ENCODE measurements at regions not wholly inside any gene's neighbourhood (a gene's known extent, or its start where the extent isn't known, plus 50 kb on each side); places are given as distances from the start of the nearest gene placed in this dataset.

DNA sequence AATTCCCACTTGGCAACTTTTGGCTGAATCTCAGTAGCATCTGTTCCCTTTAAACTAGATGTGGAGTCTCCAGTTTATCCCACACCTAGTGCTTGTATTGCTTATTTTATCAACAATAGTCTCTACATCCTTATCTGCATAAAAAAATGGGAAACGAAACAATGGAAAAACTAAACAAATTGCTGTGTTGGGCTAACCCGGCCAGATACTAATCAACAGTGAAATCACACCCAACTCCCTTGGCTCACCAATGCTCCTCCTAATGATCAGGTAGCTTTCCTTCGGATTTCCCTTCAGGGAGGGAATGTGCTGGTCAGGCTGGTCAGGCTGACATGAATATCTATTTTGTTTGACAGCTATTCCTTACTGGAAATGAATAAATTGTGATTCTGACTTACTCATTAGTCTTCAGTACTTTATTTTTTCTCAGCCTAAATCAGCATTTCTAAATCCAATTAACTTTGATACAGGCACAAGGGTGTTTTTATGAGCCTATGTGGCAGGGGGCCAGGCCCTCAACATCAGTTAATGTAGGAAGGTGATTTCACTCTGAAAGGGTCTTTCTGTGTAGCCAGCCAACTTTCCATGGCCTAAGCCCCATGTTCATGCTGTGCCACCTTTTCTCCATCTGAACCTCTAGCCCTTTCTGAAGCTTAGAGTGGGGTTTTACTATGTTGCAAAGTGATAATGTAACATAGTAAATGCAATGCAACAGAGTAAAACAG is 170.5 kb upstream of the NPSR1 start:
- H3K27me3 Mint-ChIP-seq (ENCODE audit: low read depth in 3 of 3), result peaks cover 0 to 2% (median 0%) of the 10 kb centered on the region in 3 donors
- no peaks in the 10 kb centered on the region for H4K20me1 ChIP-seq (ENCODE audit: insufficient read depth, low read length)
- H3K36me3 Mint-ChIP-seq, result no peaks in the 10 kb centered on the region
- no peaks in the 10 kb centered on the region for H3K4me1 Mint-ChIP-seq
- TF ChIP-seq, protein P1, sequence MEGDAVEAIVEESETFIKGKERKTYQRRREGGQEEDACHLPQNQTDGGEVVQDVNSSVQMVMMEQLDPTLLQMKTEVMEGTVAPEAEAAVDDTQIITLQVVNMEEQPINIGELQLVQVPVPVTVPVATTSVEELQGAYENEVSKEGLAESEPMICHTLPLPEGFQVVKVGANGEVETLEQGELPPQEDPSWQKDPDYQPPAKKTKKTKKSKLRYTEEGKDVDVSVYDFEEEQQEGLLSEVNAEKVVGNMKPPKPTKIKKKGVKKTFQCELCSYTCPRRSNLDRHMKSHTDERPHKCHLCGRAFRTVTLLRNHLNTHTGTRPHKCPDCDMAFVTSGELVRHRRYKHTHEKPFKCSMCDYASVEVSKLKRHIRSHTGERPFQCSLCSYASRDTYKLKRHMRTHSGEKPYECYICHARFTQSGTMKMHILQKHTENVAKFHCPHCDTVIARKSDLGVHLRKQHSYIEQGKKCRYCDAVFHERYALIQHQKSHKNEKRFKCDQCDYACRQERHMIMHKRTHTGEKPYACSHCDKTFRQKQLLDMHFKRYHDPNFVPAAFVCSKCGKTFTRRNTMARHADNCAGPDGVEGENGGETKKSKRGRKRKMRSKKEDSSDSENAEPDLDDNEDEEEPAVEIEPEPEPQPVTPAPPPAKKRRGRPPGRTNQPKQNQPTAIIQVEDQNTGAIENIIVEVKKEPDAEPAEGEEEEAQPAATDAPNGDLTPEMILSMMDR (IDR thresholded peaks at IDR 0.05), result no peak
- no peaks in the 10 kb centered on the region for H3K36me3 ChIP-seq (replicated peaks in 1 of 2; ENCODE audit: control insufficient read depth in 1 of 2, insufficient read depth in 2 of 2, low read length in 2 of 2)
- peaks cover 7 to 10% of the 10 kb centered on the region in 2 donors for H3K9me3 ChIP-seq (replicated peaks in 1 of 2; ENCODE audit: control insufficient read depth in 1 of 2, insufficient read depth in 1 of 2, low read length in 2 of 2)
- no peak overlapping the region for H2AFZ ChIP-seq (ENCODE audit: insufficient read depth, low read depth, low read length, poor library complexity, severe bottlenecking)
- H3K4me1 ChIP-seq (ENCODE audit: control insufficient read depth in 1 of 2, insufficient read depth in 2 of 2, low read length in 2 of 2), result no peaks in the 10 kb centered on the region
- H3K27ac ChIP-seq (ENCODE audit: low read depth in 1 of 2, low read length in 2 of 2), result no peak overlapping the region
- no peak for DNase-seq
- 89% methylated on average over 2 of the region's 3 CpGs for WGBS (ENCODE audit: insufficient coverage)
- H3K27ac Mint-ChIP-seq, result no peak overlapping the region
- intact Hi-C loops (cut with micrococcal nuclease), result no loop called here
- no peaks in the 10 kb centered on the region for H3K27me3 ChIP-seq (ENCODE audit: control insufficient read depth in 2 of 2, insufficient read depth in 2 of 2, low read length in 2 of 2)
- no peak overlapping the region for H3K4me3 Mint-ChIP-seq
- H3K4me2 ChIP-seq (replicated peaks; ENCODE audit: extremely low read depth, low read length, poor library complexity, severe bottlenecking), result no peak overlapping the region
- H3K9ac ChIP-seq (ENCODE audit: insufficient read depth, low read length, poor library complexity, severe bottlenecking), result no peak overlapping the region
- no peak overlapping the region for H3K4me3 ChIP-seq (replicated peaks in 1 of 3; ENCODE audit: low read depth in 2 of 3, low read length in 3 of 3)
- peaks cover 2 to 31% (median 14%) of the 10 kb centered on the region in 7 donors for H3K9me3 Mint-ChIP-seq
- no peaks in the 10 kb centered on the region for H3K79me2 ChIP-seq (ENCODE audit: insufficient read depth, low read length)

DNA sequence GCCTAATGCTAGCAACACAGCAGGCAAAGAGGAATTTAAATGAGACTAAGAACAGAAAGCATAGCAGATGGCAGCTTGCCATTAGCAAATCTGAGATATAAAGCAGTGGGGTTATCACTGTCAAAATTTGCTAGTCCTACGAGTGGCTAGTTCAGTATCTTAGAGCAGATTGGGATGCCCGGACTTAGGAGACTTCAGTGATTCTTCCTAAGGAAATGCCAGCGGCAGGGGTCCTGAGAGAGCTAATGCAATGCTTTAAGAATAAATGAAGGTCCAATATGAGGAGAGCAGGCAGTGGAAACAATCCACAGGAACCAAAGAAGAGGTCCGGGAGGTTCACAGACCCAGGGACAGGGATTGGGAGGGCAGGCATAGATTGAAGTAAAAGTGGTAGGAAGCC is 169.3 kb upstream of the NPSR1 start:
- Mint-ChIP-seq H3K9me3 (peaks cover 5 to 30% (median 11%) of the 10 kb centered on the region in 7 donors), H3K4me3 (no peak overlapping the region), H3K4me1 (no peaks in the 10 kb centered on the region), H3K27me3 (ENCODE audit: low read depth in 3 of 3) (peaks cover 0 to 2% (median 0%) of the 10 kb centered on the region in 3 donors), H3K36me3 (no peaks in the 10 kb centered on the region), H3K27ac (peak overlapping the region in 1 of 7 donors; percentile 35)
- TF ChIP-seq, protein P1 (IDR thresholded peaks at IDR 0.05), result no peak
- Histone ChIP-seq H3K9me3 (replicated peaks in 1 of 2; ENCODE audit: control insufficient read depth in 1 of 2, insufficient read depth in 1 of 2, low read length in 2 of 2) (peaks cover 7% of the 10 kb centered on the region in 2 donors), H3K4me3 (replicated peaks in 1 of 3; ENCODE audit: low read depth in 2 of 3, low read length in 3 of 3) (no peak overlapping the region), H3K36me3 (replicated peaks in 1 of 2; ENCODE audit: control insufficient read depth in 1 of 2, insufficient read depth in 2 of 2, low read length in 2 of 2) (no peaks in the 10 kb centered on the region), H3K27me3 (ENCODE audit: control insufficient read depth in 2 of 2, insufficient read depth in 2 of 2, low read length in 2 of 2) (no peaks in the 10 kb centered on the region), H4K20me1 (ENCODE audit: insufficient read depth, low read length) (no peaks in the 10 kb centered on the region), H3K27ac (ENCODE audit: low read depth in 1 of 2, low read length in 2 of 2) (no peak overlapping the region), H3K4me2 (replicated peaks; ENCODE audit: extremely low read depth, low read length, poor library complexity, severe bottlenecking) (no peak overlapping the region), H3K79me2 (ENCODE audit: insufficient read depth, low read length) (no peaks in the 10 kb centered on the region), H3K4me1 (ENCODE audit: control insufficient read depth in 1 of 2, insufficient read depth in 2 of 2, low read length in 2 of 2) (no peaks in the 10 kb centered on the region), H3K9ac (ENCODE audit: insufficient read depth, low read length, poor library complexity, severe bottlenecking) (no peak overlapping the region), H2AFZ (ENCODE audit: insufficient read depth, low read depth, low read length, poor library complexity, severe bottlenecking) (no peak overlapping the region)
- DNase-seq, result no peak
- intact Hi-C loops (cut with micrococcal nuclease), result no loop called here
- WGBS (ENCODE audit: insufficient coverage), result 95% methylated on average over 4 of the region's 4 CpGs
